Upper lobe of left lung (tissue), 6 donors: ENCODE measurements at regions not wholly inside any gene's neighbourhood (a gene's known extent, or its start where the extent isn't known, plus 50 kb on each side); places are given as distances from the start of the nearest gene placed in this dataset.

Source experiments
- ATAC-seq, 2 donors: fragments of 200-7000 bp; cut with Tn5 transposase; one replicate each; pipeline ENCODE4 v1.9.1; 2022; ENCODE audit warnings: mild to moderate bottlenecking in 2 of 2, moderate library complexity in 2 of 2; ENCODE audit not compliant: low FRiP score in 2 of 2
- DNase-seq, 2 donors: peaks; one replicate each; pipeline ENCODE4 v3.0.0-alpha.2; 2019 to 2020
- H3K27ac ChIP-seq, 4 donors: fragments of 200-600 bp; sonication (generic); one replicate each; pipeline ENCODE4 v1.5.1; 2016 to 2019
- H3K27me3 ChIP-seq, 4 donors: fragments of 200-600 bp; sonication (generic); one replicate each; pipeline ENCODE4 v1.5.1; 2017 to 2019
- H3K36me3 ChIP-seq, 4 donors: fragments of 200-600 bp; sonication (generic); one replicate each; pipeline ENCODE4 v1.5.1; 2016 to 2019
- H3K4me1 ChIP-seq, 4 donors: fragments of 200-600 bp; sonication (generic); one replicate each; pipeline ENCODE4 v1.5.1; 2018 to 2019
- H3K4me3 ChIP-seq, 4 donors: fragments of 200-600 bp; sonication (generic); one replicate each; pipeline ENCODE4 v1.5.1; 2017 to 2019; ENCODE audit warnings: mild to moderate bottlenecking in 2 of 4, moderate library complexity in 1 of 4
- H3K9me3 ChIP-seq, 4 donors: fragments of 200-600 bp; sonication (generic); one replicate each; pipeline ENCODE4 v1.5.1; 2018 to 2019
- EP300 ChIP-seq, 4 donors: sonication (generic); formaldehyde crosslinking; IDR thresholded peaks; one replicate each; pipeline ENCODE4 v1.5.1; 2017; ENCODE audit warnings: antibody characterized with exemption in 4 of 4, control low read depth in 2 of 4
- POLR2A ChIP-seq, 4 donors: fragments of 450-650 bp; IDR thresholded peaks; one replicate each; pipeline ENCODE4 v1.5.1; 2016 to 2017; ENCODE audit warnings: antibody characterized with exemption in 4 of 4, mild to moderate bottlenecking in 2 of 4
- POLR2AphosphoS5 ChIP-seq, 2 donors: sonication (generic); formaldehyde crosslinking; IDR thresholded peaks; one replicate each; pipeline ENCODE4 v1.5.1; 2017; ENCODE audit warnings: antibody characterized with exemption in 2 of 2
- WGBS, 2 donors: methylation state at CpG; one replicate each; pipeline ENCODE4 v1.1.5; 2017 to 2018; 5-methylcytosine and 5-hydroxymethylcytosine counted together
- TF ChIP-seq, protein P1 (sequence below), 6 experiments: fragments of 450-650 bp in 4 of 6; fragments of 200-600 bp in 2 of 6; sonication (generic) in 2 of 6; IDR thresholded peaks; one replicate each; pipeline ENCODE4 v1.5.1; 2016 to 2019; ENCODE audit warnings: antibody characterized with exemption in 6 of 6
- donor health status: DM: no; HTN: no; CAD: no; lungs with moderate emphysema.
- donor health status: DM: no; HTN: yes; CAD: no; lungs with severe emphysema.

DNA sequence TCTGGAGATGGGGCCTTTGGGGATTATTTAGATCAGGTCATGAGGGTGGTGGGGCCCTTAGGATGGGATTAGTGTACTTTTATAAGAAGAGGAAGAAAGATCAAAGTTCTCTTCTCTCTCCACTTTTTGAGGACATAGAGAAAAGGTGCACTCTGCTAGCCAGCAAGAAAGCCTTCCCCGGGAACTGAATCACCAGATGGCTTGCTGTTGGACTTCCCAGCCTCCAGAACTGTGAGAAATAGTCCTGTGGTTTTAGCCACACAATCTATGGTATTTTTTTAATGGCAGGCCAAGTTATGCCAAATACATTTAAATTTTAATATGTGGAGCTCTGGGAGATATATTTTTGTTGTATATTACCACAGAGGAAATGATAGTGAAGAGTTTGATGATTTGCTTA lies 385.8 kb downstream of the KLF12 start:
- no peak for DNase-seq
- ATAC-seq, result no peak
- TF ChIP-seq, protein P1, sequence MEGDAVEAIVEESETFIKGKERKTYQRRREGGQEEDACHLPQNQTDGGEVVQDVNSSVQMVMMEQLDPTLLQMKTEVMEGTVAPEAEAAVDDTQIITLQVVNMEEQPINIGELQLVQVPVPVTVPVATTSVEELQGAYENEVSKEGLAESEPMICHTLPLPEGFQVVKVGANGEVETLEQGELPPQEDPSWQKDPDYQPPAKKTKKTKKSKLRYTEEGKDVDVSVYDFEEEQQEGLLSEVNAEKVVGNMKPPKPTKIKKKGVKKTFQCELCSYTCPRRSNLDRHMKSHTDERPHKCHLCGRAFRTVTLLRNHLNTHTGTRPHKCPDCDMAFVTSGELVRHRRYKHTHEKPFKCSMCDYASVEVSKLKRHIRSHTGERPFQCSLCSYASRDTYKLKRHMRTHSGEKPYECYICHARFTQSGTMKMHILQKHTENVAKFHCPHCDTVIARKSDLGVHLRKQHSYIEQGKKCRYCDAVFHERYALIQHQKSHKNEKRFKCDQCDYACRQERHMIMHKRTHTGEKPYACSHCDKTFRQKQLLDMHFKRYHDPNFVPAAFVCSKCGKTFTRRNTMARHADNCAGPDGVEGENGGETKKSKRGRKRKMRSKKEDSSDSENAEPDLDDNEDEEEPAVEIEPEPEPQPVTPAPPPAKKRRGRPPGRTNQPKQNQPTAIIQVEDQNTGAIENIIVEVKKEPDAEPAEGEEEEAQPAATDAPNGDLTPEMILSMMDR (IDR thresholded peaks at IDR 0.05), result no peak
- TF ChIP-seq EP300 (IDR thresholded peaks at IDR 0.05), result no peak
- TF ChIP-seq POLR2A (IDR thresholded peaks at IDR 0.05), result no peak
- no peak for TF ChIP-seq POLR2AphosphoS5 (IDR thresholded peaks at IDR 0.05)
- Histone ChIP-seq H3K27ac (no peak overlapping the region), H3K27me3 (no peaks in the 10 kb centered on the region), H3K9me3 (peaks cover 0 to 6% (median 0%) of the 10 kb centered on the region in 4 donors), H3K4me1 (no peaks in the 10 kb centered on the region), H3K36me3 (no peaks in the 10 kb centered on the region), H3K4me3 (no peak overlapping the region)
- 94 to 95% methylated on average over 1 of the region's 1 CpG for WGBS, 2 donors

DNA sequence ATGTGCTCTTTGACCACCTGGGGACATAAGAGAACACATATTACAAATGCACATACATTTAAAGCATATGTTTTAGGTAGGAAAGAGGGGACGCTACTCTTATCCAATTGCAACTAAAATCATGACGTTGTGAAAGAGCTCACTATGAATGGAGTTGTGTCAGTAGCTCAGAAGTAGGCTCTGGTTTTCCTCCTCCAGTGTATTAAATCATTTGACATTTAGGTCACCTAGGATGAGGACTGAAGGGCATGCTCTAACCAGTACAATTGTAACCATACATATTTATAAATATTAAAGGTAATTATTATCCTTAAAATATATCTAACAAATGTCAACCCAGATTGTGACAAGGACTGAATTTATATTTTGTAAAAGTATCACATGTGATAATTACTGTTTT lies 389.0 kb downstream of the KLF12 start:
- no peak for DNase-seq
- Histone ChIP-seq H3K4me3 (no peak overlapping the region), H3K36me3 (no peaks in the 10 kb centered on the region), H3K27ac (no peak overlapping the region), H3K4me1 (no peaks in the 10 kb centered on the region), H3K9me3 (peaks cover 0 to 6% (median 0%) of the 10 kb centered on the region in 4 donors), H3K27me3 (no peaks in the 10 kb centered on the region)
- ATAC-seq, result no peak
- WGBS, 2 donors, result 83 to 93% methylated on average over 2 of the region's 2 CpGs
- TF ChIP-seq POLR2AphosphoS5 (IDR thresholded peaks at IDR 0.05) (no peak), EP300 (IDR thresholded peaks at IDR 0.05) (no peak), POLR2A (IDR thresholded peaks at IDR 0.05) (no peak)
- TF ChIP-seq, protein P1 (IDR thresholded peaks at IDR 0.05), result no peak

DNA sequence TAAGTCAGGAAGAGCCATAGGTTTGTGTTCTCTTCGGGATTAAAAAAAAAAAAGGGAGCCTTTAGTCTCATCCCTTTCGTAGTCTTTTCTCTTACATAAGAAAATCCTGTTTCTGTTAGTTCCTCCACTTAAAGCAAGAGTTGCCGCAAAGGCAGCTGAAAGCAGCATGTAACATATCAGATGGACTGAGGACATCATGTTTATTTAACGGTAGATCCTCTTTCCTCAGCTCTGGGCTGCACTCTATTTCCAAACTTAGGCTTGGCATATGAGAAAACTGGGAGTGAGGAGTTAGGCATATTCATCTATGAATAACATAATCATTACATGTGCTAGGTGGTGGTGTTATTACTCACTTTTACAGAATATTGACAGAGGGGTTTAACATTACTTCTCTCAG lies 391.2 kb downstream of the KLF12 start:
- Histone ChIP-seq H3K27me3 (no peaks in the 10 kb centered on the region), H3K27ac (no peak overlapping the region), H3K9me3 (no peaks in the 10 kb centered on the region), H3K36me3 (no peaks in the 10 kb centered on the region), H3K4me1 (no peaks in the 10 kb centered on the region), H3K4me3 (no peak overlapping the region)
- WGBS, 2 donors, result 66 to 80% methylated on average over 4 of the region's 4 CpGs
- TF ChIP-seq POLR2A (IDR thresholded peaks at IDR 0.05) (no peak), POLR2AphosphoS5 (IDR thresholded peaks at IDR 0.05) (no peak), EP300 (IDR thresholded peaks at IDR 0.05) (no peak)
- TF ChIP-seq, protein P1 (IDR thresholded peaks at IDR 0.05), result no peak
- ATAC-seq, result no peak
- no peak for DNase-seq

DNA sequence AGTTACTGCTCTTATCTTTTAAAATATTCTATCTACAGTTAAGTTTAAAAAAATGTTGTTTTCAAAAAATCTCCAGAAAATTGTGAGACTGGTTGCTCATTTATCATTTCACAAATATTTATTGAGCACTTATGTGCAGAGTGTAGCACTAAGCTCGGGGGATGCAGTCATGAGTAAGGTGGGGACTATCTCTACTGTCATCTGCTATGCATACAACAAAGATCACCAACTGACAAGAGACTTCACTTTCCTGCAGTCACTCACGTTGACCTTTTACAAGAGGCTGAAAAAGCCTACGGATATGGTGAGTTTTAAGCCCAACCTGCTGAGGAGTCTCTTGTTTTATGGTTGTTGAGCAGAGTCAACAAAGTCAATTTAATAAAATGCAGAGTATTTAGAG lies 392.5 kb downstream of the KLF12 start:
- Histone ChIP-seq H3K27me3 (no peaks in the 10 kb centered on the region), H3K27ac (no peak overlapping the region), H3K4me1 (no peaks in the 10 kb centered on the region), H3K9me3 (no peaks in the 10 kb centered on the region), H3K36me3 (no peaks in the 10 kb centered on the region), H3K4me3 (no peak overlapping the region)
- ATAC-seq (no peak), DNase-seq (no peak)
- TF ChIP-seq POLR2AphosphoS5 (IDR thresholded peaks at IDR 0.05), result no peak
- TF ChIP-seq, protein P1 (IDR thresholded peaks at IDR 0.05), result no peak
- TF ChIP-seq EP300 (IDR thresholded peaks at IDR 0.05), result no peak
- no peak for TF ChIP-seq POLR2A (IDR thresholded peaks at IDR 0.05)
- 67 to 69% methylated on average over 3 of the region's 3 CpGs for WGBS, 2 donors

DNA sequence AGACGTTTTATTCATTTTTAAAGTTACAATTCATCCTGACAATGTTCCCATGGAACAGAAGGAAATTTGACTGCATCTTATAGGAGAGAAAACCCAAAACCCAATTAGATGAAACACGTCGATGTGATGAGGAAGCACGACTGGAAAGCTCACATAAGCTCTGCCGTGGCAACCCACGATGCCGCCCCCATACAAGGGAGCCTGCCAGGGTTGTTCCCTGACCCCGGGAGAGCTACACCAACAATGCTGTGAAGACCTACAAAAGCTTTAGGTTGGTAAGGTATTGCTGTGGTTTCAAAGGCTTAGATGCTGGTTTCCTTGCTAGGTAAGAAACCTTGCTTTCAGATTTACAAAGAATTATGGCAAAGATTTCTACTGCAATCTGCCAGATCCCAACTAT lies 393.1 kb downstream of the KLF12 start:
- Histone ChIP-seq H3K9me3 (no peaks in the 10 kb centered on the region), H3K27ac (no peak overlapping the region), H3K4me1 (no peaks in the 10 kb centered on the region), H3K4me3 (no peak overlapping the region), H3K27me3 (no peaks in the 10 kb centered on the region), H3K36me3 (no peaks in the 10 kb centered on the region)
- no peak for DNase-seq
- 75 to 85% methylated on average over 8 of the region's 8 CpGs for WGBS, 2 donors
- TF ChIP-seq POLR2AphosphoS5 (IDR thresholded peaks at IDR 0.05) (no peak), EP300 (IDR thresholded peaks at IDR 0.05) (no peak), POLR2A (IDR thresholded peaks at IDR 0.05) (no peak)
- TF ChIP-seq, protein P1 (IDR thresholded peaks at IDR 0.05), result no peak
- peak in 1 of 2 donors; percentile 44 for ATAC-seq
